Heart left ventricle (tissue), 16 donors: ENCODE measurements at regions not wholly inside any gene's neighbourhood (a gene's known extent, or its start where the extent isn't known, plus 50 kb on each side); places are given as distances from the start of the nearest gene placed in this dataset.
A peak's percentile ranks its signal among the peaks of the same experiment; 100 is the strongest.

ENCODE experiments used
- ATAC-seq, 4 donors: fragments of 200-7000 bp; cut with Tn5 transposase; one replicate each; pipeline ENCODE4 v1.9.1; 2020 to 2022; ENCODE audit warnings: moderate library complexity in 4 of 4, mild to moderate bottlenecking in 3 of 4, moderate number of reproducible peaks in 1 of 4
- DNase-seq, 5 donors: peaks; one replicate each; pipeline ENCODE4 v3.0.0-alpha.2; 2020
- H3K27ac ChIP-seq, 12 donors: fragments of 200-600 bp; sonication (generic) in 4 of 12; one replicate each; pipeline versions ENCODE4 v1.5.0 to v1.8.0; 2016 to 2022; ENCODE audit warnings: mild to moderate bottlenecking in 2 of 12
- H3K27me3 ChIP-seq, 9 donors: fragments of 200-600 bp; sonication (generic) in 2 of 9; one replicate each; pipeline versions ENCODE4 v1.5.1 to v1.8.0; 2016 to 2022; ENCODE audit warnings: mild to moderate bottlenecking in 3 of 9
- H3K36me3 ChIP-seq, 9 donors: fragments of 200-600 bp; sonication (generic) in 2 of 9; one replicate each; pipeline versions ENCODE4 v1.5.0 to v1.8.0; 2018 to 2022; ENCODE audit warnings: mild to moderate bottlenecking in 2 of 9
- H3K4me1 ChIP-seq, 12 donors: fragments of 200-600 bp; sonication (generic) in 4 of 12; one replicate each; pipeline versions ENCODE4 v1.5.0 to v1.8.0; 2016 to 2022; ENCODE audit warnings: mild to moderate bottlenecking in 3 of 12
- H3K4me3 ChIP-seq, 12 donors: fragments of 200-600 bp; sonication (generic) in 4 of 12; one replicate each; pipeline versions ENCODE4 v1.5.0 to v1.8.0; 2017 to 2022; ENCODE audit warnings: mild to moderate bottlenecking in 9 of 12, moderate library complexity in 4 of 12
- H3K9me3 ChIP-seq, 12 donors: fragments of 200-600 bp; sonication (generic) in 4 of 12; one replicate each; pipeline versions ENCODE4 v1.5.0 to v1.8.0; 2016 to 2022; ENCODE audit warnings: mild to moderate bottlenecking in 1 of 12
- POLR2A ChIP-seq, 2 donors: fragments of 450-650 bp; IDR thresholded peaks; one replicate each; pipeline ENCODE4 v1.6.1; 2017; ENCODE audit warnings: antibody characterized with exemption in 2 of 2, mild to moderate bottlenecking in 2 of 2, moderate library complexity in 2 of 2
- WGBS, 4 donors: extraction: QIAGEN DNeasy Blood & Tissue Kit in 2 of 4; methylation state at CpG; one replicate each; pipeline versions ENCODE4 v1.1.5 to v1.1.7; 2013 to 2018; 5-methylcytosine and 5-hydroxymethylcytosine counted together
- intact Hi-C, 10 donors: fragments of 100-400 bp; cut with DNase I; formaldehyde crosslinking; loops; one replicate each; pipeline versions ENCODE4 v1.11.1 to v1.14.2; 2022
- TF ChIP-seq, protein P1 (sequence below), 12 donors: fragments of 200-600 bp; sonication (generic) in 4 of 12; IDR thresholded peaks; one replicate each; pipeline versions ENCODE4 v1.5.0 to v1.8.0; 2018 to 2022; ENCODE audit warnings: antibody characterized with exemption in 12 of 12, mild to moderate bottlenecking in 5 of 12
- donor health status: ischemic (EF 13 %, LVEDD 7.1; RV severe dilation, severe dysfunction).
- donor health status: healthy with polysubstance abuse.
- donor health status: DM: no; HTN: yes; CAD: no.
- donor health status: DM: no; HTN: no; CAD: no.
- donor health status: ischemic (EF 25% LVEDD 6.9; RV normal size, moderate dysfunction).
- donor health status: ischemic (EF 25% LVEDD 5.7; RV mildly dilated, moderate dysfunction).
- donor health status: healthy.
- donor health status: DM: yes; HTN: yes; CAD: no.
- donor health status: ischemic (EF 35%, LVEDD 5.7; RV mildly dilated, moderate dysfunction).
- donor health status: nonischemic (EF 11% LVEDD 7.7; RV severe dilation, severe dysfunction).
- donor health status: DM: yes; HTN: yes; CAD: no.
- donor health status: PGD.
- donor health status: ischemic (EF 29% LVEDD 5.4; RV normal size, mild dysfunction).
- donor health status: nonischemic (EF 23%, LVEDD 6.1; RV moderate dilation, normal function).

DNA sequence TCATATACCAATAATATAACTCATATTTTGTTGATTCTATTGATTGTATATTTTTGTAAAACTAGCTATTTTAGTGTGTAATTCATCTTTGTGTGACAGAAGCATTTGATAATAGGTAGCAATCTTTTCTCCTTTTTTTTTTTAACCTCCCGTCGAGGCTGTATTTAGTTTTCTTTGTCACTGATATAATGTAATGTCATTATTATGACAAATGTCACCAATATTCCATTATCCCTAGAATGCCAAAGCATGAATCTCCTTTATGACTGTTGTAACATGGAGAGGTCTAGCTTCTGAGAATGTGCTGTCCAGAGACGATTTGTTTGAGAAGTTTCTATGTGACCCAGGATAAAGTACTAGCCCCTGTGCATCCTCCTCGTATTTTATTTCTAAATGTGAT is 639.0 kb upstream of the ATXN7L3B start:
- DNase-seq (no peak), ATAC-seq (no peak)
- no peak overlapping the region for H3K4me3 ChIP-seq
- TF ChIP-seq, protein P1, sequence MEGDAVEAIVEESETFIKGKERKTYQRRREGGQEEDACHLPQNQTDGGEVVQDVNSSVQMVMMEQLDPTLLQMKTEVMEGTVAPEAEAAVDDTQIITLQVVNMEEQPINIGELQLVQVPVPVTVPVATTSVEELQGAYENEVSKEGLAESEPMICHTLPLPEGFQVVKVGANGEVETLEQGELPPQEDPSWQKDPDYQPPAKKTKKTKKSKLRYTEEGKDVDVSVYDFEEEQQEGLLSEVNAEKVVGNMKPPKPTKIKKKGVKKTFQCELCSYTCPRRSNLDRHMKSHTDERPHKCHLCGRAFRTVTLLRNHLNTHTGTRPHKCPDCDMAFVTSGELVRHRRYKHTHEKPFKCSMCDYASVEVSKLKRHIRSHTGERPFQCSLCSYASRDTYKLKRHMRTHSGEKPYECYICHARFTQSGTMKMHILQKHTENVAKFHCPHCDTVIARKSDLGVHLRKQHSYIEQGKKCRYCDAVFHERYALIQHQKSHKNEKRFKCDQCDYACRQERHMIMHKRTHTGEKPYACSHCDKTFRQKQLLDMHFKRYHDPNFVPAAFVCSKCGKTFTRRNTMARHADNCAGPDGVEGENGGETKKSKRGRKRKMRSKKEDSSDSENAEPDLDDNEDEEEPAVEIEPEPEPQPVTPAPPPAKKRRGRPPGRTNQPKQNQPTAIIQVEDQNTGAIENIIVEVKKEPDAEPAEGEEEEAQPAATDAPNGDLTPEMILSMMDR (IDR thresholded peaks at IDR 0.05) = no peak
- no peak for TF ChIP-seq POLR2A (IDR thresholded peaks at IDR 0.05)
- no peaks in the 10 kb centered on the region for H3K4me1 ChIP-seq
- WGBS, 4 donors = 73 to 84% (median 79%) methylated on average over 4 of the region's 4 CpGs
- intact Hi-C loops = loop anchor here in 1 of 10 donors (10.0 kb wide), 1 partner anchor 266 kb away; no protein-coding TSS in a partner anchor
- no peaks in the 10 kb centered on the region for H3K9me3 ChIP-seq
- H3K36me3 ChIP-seq = no peaks in the 10 kb centered on the region
- no peak overlapping the region for H3K27ac ChIP-seq
- no peaks in the 10 kb centered on the region for H3K27me3 ChIP-seq

DNA sequence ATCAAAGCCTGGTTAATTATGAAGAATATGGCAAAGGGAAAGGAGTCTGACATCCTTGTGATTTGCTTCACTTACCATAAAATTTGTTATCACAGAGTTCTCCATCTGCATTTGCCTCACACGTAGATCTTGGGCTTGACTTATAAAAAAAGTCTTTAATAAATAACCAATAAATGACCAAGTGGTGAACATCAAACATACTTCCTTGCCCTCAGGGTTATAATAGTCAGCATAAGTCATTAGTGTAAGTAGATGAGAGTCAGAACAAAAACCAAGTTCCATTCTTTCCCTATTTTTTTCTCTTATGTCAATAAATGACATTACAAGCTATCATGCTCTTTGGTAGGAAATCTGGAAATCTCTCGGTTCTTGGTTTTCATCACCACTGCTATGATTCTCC is 635.4 kb upstream of the ATXN7L3B start:
- Histone ChIP-seq H3K36me3 (no peaks in the 10 kb centered on the region), H3K27ac (no peak overlapping the region), H3K27me3 (no peaks in the 10 kb centered on the region), H3K4me3 (no peak overlapping the region), H3K4me1 (no peaks in the 10 kb centered on the region), H3K9me3 (no peaks in the 10 kb centered on the region)
- no peak for ATAC-seq
- intact Hi-C loops = no loop called here
- 73 to 86% (median 80%) methylated on average over 2 of the region's 2 CpGs for WGBS, 4 donors
- no peak for DNase-seq
- no peak for TF ChIP-seq POLR2A (IDR thresholded peaks at IDR 0.05)
- TF ChIP-seq, protein P1 (IDR thresholded peaks at IDR 0.05) = no peak

GRCh38 chr12:73906757-73907156 is 630.9 kb upstream of the ATXN7L3B start:
- Histone ChIP-seq H3K9me3 (peaks cover 0 to 6% (median 0%) of the 10 kb centered on the region in 12 donors), H3K4me3 (no peak overlapping the region), H3K36me3 (no peaks in the 10 kb centered on the region), H3K4me1 (no peaks in the 10 kb centered on the region), H3K27ac (no peak overlapping the region), H3K27me3 (no peaks in the 10 kb centered on the region)
- 73 to 78% (median 75%) methylated on average over 4 of the region's 4 CpGs for WGBS, 4 donors
- intact Hi-C loops = no loop called here
- ATAC-seq (no peak), DNase-seq (no peak)
- TF ChIP-seq POLR2A (IDR thresholded peaks at IDR 0.05) = no peak
- TF ChIP-seq, protein P1 (IDR thresholded peaks at IDR 0.05) = no peak

- 42 to 64% (median 53%) methylated on average over 1 of the region's 1 CpG for WGBS, 4 donors
- ATAC-seq = no peak
- no peaks in the 10 kb centered on the region for H3K4me1 ChIP-seq
- no peaks in the 10 kb centered on the region for H3K9me3 ChIP-seq
- DNase-seq = no peak
- no peak overlapping the region for H3K4me3 ChIP-seq
- no peak overlapping the region for H3K27ac ChIP-seq
- intact Hi-C loops = no loop called here
- H3K27me3 ChIP-seq = no peaks in the 10 kb centered on the region
- TF ChIP-seq, protein P1 (IDR thresholded peaks at IDR 0.05) = peak in 2 of 12 donors; percentile 16 to 22
- no peak for TF ChIP-seq POLR2A (IDR thresholded peaks at IDR 0.05)
- no peaks in the 10 kb centered on the region for H3K36me3 ChIP-seq
Observed at GRCh38 chr12:73935817-73936216, 601.8 kb upstream of the ATXN7L3B start.
